Karpas-422 (cell line): ENCODE measurements at regions not wholly inside any gene's neighbourhood (a gene's known extent, or its start where the extent isn't known, plus 50 kb on each side); places are given as distances from the start of the nearest gene placed in this dataset.
"Not testable (repeated sequence)": the region's sequence is repeated elsewhere in the genome, so short reads cannot be mapped to it uniquely, and the experiment has no call there.

Experiments used
- DNase-seq: peaks from one replicate; pipeline ENCODE4 v3.0.0-alpha.2; 2015
- H2AFZ ChIP-seq: fragments of 200-600 bp; sonication (generic); 2 replicates; pipeline ENCODE4 v1.6.1; 2014; ENCODE audit warnings: antibody characterized with exemption, low read length, mixed read lengths
- H3K27ac ChIP-seq: fragments of 200-600 bp; sonication (generic); 2 replicates; pipeline ENCODE4 v1.5.1; 2014; ENCODE audit warnings: mild to moderate bottlenecking, low read length, moderate library complexity
- H3K27me3 ChIP-seq: fragments of 200-600 bp; sonication (generic); 2 replicates; pipeline ENCODE4 v1.6.1; 2014; ENCODE audit warnings: low read length, mixed read lengths
- H3K36me3 ChIP-seq: fragments of 200-600 bp; sonication (generic); 2 replicates; pipeline ENCODE4 v1.6.1; 2014; ENCODE audit warnings: low read length, mixed read lengths; ENCODE audit not compliant: insufficient read depth
- H3K4me1 ChIP-seq: fragments of 200-600 bp; sonication (generic); 2 replicates; pipeline ENCODE4 v1.6.1; 2014; ENCODE audit warnings: mild to moderate bottlenecking, low read length, mixed read lengths
- H3K4me2 ChIP-seq: fragments of 200-600 bp; sonication (generic); 2 replicates; pipeline ENCODE4 v1.6.1; 2014; ENCODE audit warnings: low read length, low read depth, mild to moderate bottlenecking; ENCODE audit not compliant: poor library complexity, severe bottlenecking
- H3K4me3 ChIP-seq: fragments of 200-600 bp; sonication (generic); 2 replicates; pipeline ENCODE4 v1.5.1; 2014; ENCODE audit warnings: mild to moderate bottlenecking, antibody characterized with exemption, low read length, mixed read lengths
- H3K79me2 ChIP-seq: fragments of 200-600 bp; sonication (generic); 2 replicates; pipeline ENCODE4 v1.6.1; 2014; ENCODE audit warnings: mild to moderate bottlenecking, low read length, mixed read lengths
- H3K9ac ChIP-seq: fragments of 200-600 bp; sonication (generic); 2 replicates; pipeline ENCODE4 v1.6.0; 2014; ENCODE audit warnings: low read length
- H3K9me2 ChIP-seq: fragments of 200-600 bp; sonication (generic), shearing (Covaris generic); replicated peaks from 2 replicates; pipeline ENCODE4 v1.6.0; 2014; ENCODE audit warnings: mild to moderate bottlenecking, low read length, moderate library complexity; ENCODE audit not compliant: insufficient read depth
- H3K9me3 ChIP-seq: fragments of 300-700, 200-600 bp; sonication (generic); 2 replicates; pipeline ENCODE4 v1.6.1; 2014; ENCODE audit warnings: low read length, mixed read lengths
- H4K20me1 ChIP-seq: fragments of 200-600 bp; sonication (generic); 2 replicates; pipeline ENCODE4 v1.6.1; 2014; ENCODE audit warnings: mild to moderate bottlenecking, antibody characterized with exemption, low read length, low read depth; ENCODE audit not compliant: insufficient read depth

- Histone ChIP-seq H4K20me1 (no peaks in the 10 kb centered on the region), H3K9ac (no peak overlapping the region), H3K4me3 (no peak overlapping the region), H3K9me3 (no peaks in the 10 kb centered on the region), H3K27ac (no peak overlapping the region), H3K4me1 (no peaks in the 10 kb centered on the region), H3K36me3 (no peaks in the 10 kb centered on the region), H3K4me2 (no peak overlapping the region), H3K27me3 (no peaks in the 10 kb centered on the region), H2AFZ (no peak overlapping the region), H3K9me2 (no peaks in the 10 kb centered on the region), H3K79me2 (no peaks in the 10 kb centered on the region)
- DNase-seq: no peak
Measured at GRCh38 chr5:63101870-63102269, 523.3 kb downstream of the LRRC70 start.

GRCh38 chr5:63097286-63097685, 518.7 kb downstream of the LRRC70 start:
- no peaks in the 10 kb centered on the region for H3K9me2 ChIP-seq
- H3K9me3 ChIP-seq: no peaks in the 10 kb centered on the region
- DNase-seq: no peak
- H3K27ac ChIP-seq: no peak overlapping the region
- H3K9ac ChIP-seq: no peak overlapping the region
- no peak overlapping the region for H3K4me3 ChIP-seq
- H3K4me1 ChIP-seq: no peaks in the 10 kb centered on the region
- H2AFZ ChIP-seq: no peak overlapping the region
- H3K36me3 ChIP-seq: no peaks in the 10 kb centered on the region
- H3K27me3 ChIP-seq: no peaks in the 10 kb centered on the region
- no peaks in the 10 kb centered on the region for H4K20me1 ChIP-seq
- H3K79me2 ChIP-seq: no peaks in the 10 kb centered on the region
- no peak overlapping the region for H3K4me2 ChIP-seq

GRCh38 chr5:63094730-63095129, 516.1 kb downstream of the LRRC70 start:
- Histone ChIP-seq H3K27me3 (no peaks in the 10 kb centered on the region), H3K9ac (no peak overlapping the region), H3K4me2 (no peak overlapping the region), H3K36me3 (no peaks in the 10 kb centered on the region), H3K79me2 (no peaks in the 10 kb centered on the region), H3K4me1 (no peaks in the 10 kb centered on the region), H3K9me2 (no peaks in the 10 kb centered on the region), H3K9me3 (no peaks in the 10 kb centered on the region), H4K20me1 (no peaks in the 10 kb centered on the region), H3K4me3 (no peak overlapping the region), H2AFZ (no peak overlapping the region), H3K27ac (no peak overlapping the region)
- no peak for DNase-seq

GRCh38 chr5:63089147-63089546, 510.5 kb downstream of the LRRC70 start:
- DNase-seq: no peak
- Histone ChIP-seq H3K27ac (no peak overlapping the region), H3K79me2 (no peaks in the 10 kb centered on the region), H3K4me1 (no peaks in the 10 kb centered on the region), H2AFZ (no peak overlapping the region), H4K20me1 (no peaks in the 10 kb centered on the region), H3K9me3 (no peaks in the 10 kb centered on the region), H3K27me3 (no peaks in the 10 kb centered on the region), H3K9me2 (no peaks in the 10 kb centered on the region), H3K4me3 (no peak overlapping the region), H3K4me2 (no peak overlapping the region), H3K36me3 (no peaks in the 10 kb centered on the region), H3K9ac (no peak overlapping the region)

GRCh38 chr5:63085561-63085960, 506.9 kb downstream of the LRRC70 start:
- no peaks in the 10 kb centered on the region for H3K9me3 ChIP-seq
- no peak overlapping the region for H2AFZ ChIP-seq
- no peak overlapping the region for H3K4me3 ChIP-seq
- no peaks in the 10 kb centered on the region for H3K27me3 ChIP-seq
- no peak overlapping the region for H3K27ac ChIP-seq
- H3K79me2 ChIP-seq: no peaks in the 10 kb centered on the region
- H3K9me2 ChIP-seq: no peaks in the 10 kb centered on the region
- no peaks in the 10 kb centered on the region for H3K36me3 ChIP-seq
- no peak overlapping the region for H3K9ac ChIP-seq
- H3K4me1 ChIP-seq: no peaks in the 10 kb centered on the region
- no peak overlapping the region for H3K4me2 ChIP-seq
- no peaks in the 10 kb centered on the region for H4K20me1 ChIP-seq
- no peak for DNase-seq

- H3K79me2 ChIP-seq, H3K4me2 ChIP-seq, H3K27ac ChIP-seq, H2AFZ ChIP-seq, H3K36me3 ChIP-seq, DNase-seq, H3K27me3 ChIP-seq, H3K4me1 ChIP-seq, H3K9me2 ChIP-seq, H3K4me3 ChIP-seq, H4K20me1 ChIP-seq, H3K9me3 ChIP-seq, H3K9ac ChIP-seq: not testable (repeated sequence)
Measured at GRCh38 chr5:63083689-63084088, 505.1 kb downstream of the LRRC70 start.

- no peaks in the 10 kb centered on the region for H3K4me1 ChIP-seq
- no peaks in the 10 kb centered on the region for H3K9me3 ChIP-seq
- H3K79me2 ChIP-seq: no peaks in the 10 kb centered on the region
- no peak for DNase-seq
- no peak overlapping the region for H2AFZ ChIP-seq
- no peak overlapping the region for H3K9ac ChIP-seq
- H3K27ac ChIP-seq: no peak overlapping the region
- H3K4me3 ChIP-seq: no peak overlapping the region
- H3K27me3 ChIP-seq: no peaks in the 10 kb centered on the region
- no peak overlapping the region for H3K4me2 ChIP-seq
- no peaks in the 10 kb centered on the region for H3K9me2 ChIP-seq
- H3K36me3 ChIP-seq: no peaks in the 10 kb centered on the region
- H4K20me1 ChIP-seq: no peaks in the 10 kb centered on the region
Measured at GRCh38 chr5:63081402-63081801, 502.8 kb downstream of the LRRC70 start.

GRCh38 chr5:63070001-63070400, 491.4 kb downstream of the LRRC70 start:
- Histone ChIP-seq H3K4me2 (no peak overlapping the region), H3K9me3 (no peaks in the 10 kb centered on the region)
- DNase-seq: no peak

GRCh38 chr5:63055421-63055820, 476.8 kb downstream of the LRRC70 start:
- H3K9me2 ChIP-seq: peaks cover 2% of the 10 kb centered on the region; the same call in 1 of the 2 replicates
- H3K4me2 ChIP-seq: no peak overlapping the region
- H3K36me3 ChIP-seq: no peaks in the 10 kb centered on the region
- no peak for DNase-seq
- H3K27ac ChIP-seq: no peak overlapping the region
- no peak overlapping the region for H3K9ac ChIP-seq
- no peaks in the 10 kb centered on the region for H3K4me1 ChIP-seq
- H2AFZ ChIP-seq: no peak overlapping the region
- no peak overlapping the region for H3K4me3 ChIP-seq
- no peaks in the 10 kb centered on the region for H3K79me2 ChIP-seq
- no peaks in the 10 kb centered on the region for H3K9me3 ChIP-seq
- H4K20me1 ChIP-seq: no peaks in the 10 kb centered on the region
- H3K27me3 ChIP-seq: no peaks in the 10 kb centered on the region

More at GRCh38 chr5:63070001-63070400, 491.4 kb downstream of the LRRC70 start:
- H3K79me2 ChIP-seq: no peaks in the 10 kb centered on the region
- no peaks in the 10 kb centered on the region for H3K9me2 ChIP-seq
- H3K36me3 ChIP-seq: no peaks in the 10 kb centered on the region
- H3K4me1 ChIP-seq: no peaks in the 10 kb centered on the region
- no peaks in the 10 kb centered on the region for H3K27me3 ChIP-seq
- no peak overlapping the region for H3K27ac ChIP-seq
- no peaks in the 10 kb centered on the region for H4K20me1 ChIP-seq
- H3K4me3 ChIP-seq: no peak overlapping the region
- no peak overlapping the region for H3K9ac ChIP-seq
- H2AFZ ChIP-seq: no peak overlapping the region
